DMS153 treated with DMSO at 0.1 percent for 48 hours (cell line): ENCODE measurements at regions not wholly inside any gene's neighbourhood (a gene's known extent, or its start where the extent isn't known, plus 50 kb on each side); places are given as distances from the start of the nearest gene placed in this dataset.
A peak's percentile ranks its signal among the peaks of the same experiment; 100 is the strongest.

ENCODE experiments used
- DNase-seq: peaks from one replicate; lab custom pipeline; 2025; ENCODE audit not compliant: unreplicated experiment; lab: John Stamatoyannopoulos, UW

- no peak for DNase-seq
Observed at GRCh38 chr4:136691607-136692006, 840.7 kb downstream of the PCDH18 start.

- no peak for DNase-seq
Observed at GRCh38 chr4:136690360-136690759, 841.9 kb downstream of the PCDH18 start.

- no peak for DNase-seq
Observed at GRCh38 chr4:136687596-136687995, 844.7 kb downstream of the PCDH18 start.

GRCh38 chr4:136687118-136687517 lies 845.2 kb downstream of the PCDH18 start:
- no peak for DNase-seq

- DNase-seq: no peak
Observed at GRCh38 chr4:136680761-136681160, 851.5 kb downstream of the PCDH18 start.

GRCh38 chr4:136680271-136680670 lies 852.0 kb downstream of the PCDH18 start:
- DNase-seq: no peak

GRCh38 chr4:136670265-136670664 lies 862.0 kb downstream of the PCDH18 start:
- no peak for DNase-seq

GRCh38 chr4:136664988-136665387 lies 867.3 kb downstream of the PCDH18 start:
- DNase-seq: no peak

- no peak for DNase-seq
Observed at GRCh38 chr4:136662539-136662938, 869.8 kb downstream of the PCDH18 start.

- DNase-seq: no peak
Observed at GRCh38 chr4:136653640-136654406, 878.5 kb downstream of the PCDH18 start.

GRCh38 chr4:136651932-136652331 lies 880.4 kb downstream of the PCDH18 start:
- no peak for DNase-seq

- DNase-seq: no peak
Observed at GRCh38 chr4:136651278-136651667, 881.0 kb downstream of the PCDH18 start.

- peak; percentile 88 for DNase-seq
Observed at GRCh38 chr4:136650541-136651277, 881.6 kb downstream of the PCDH18 start.

- DNase-seq: no peak
Observed at GRCh38 chr4:136644279-136644678, 888.0 kb downstream of the PCDH18 start.

GRCh38 chr4:136643416-136643815 lies 888.9 kb downstream of the PCDH18 start:
- DNase-seq: no peak

- no peak for DNase-seq
Observed at GRCh38 chr4:136637071-136637777, 895.1 kb downstream of the PCDH18 start.

GRCh38 chr4:136636155-136636554 lies 896.1 kb downstream of the PCDH18 start:
- no peak for DNase-seq

GRCh38 chr4:136634121-136634520 lies 898.2 kb downstream of the PCDH18 start:
- no peak for DNase-seq

- DNase-seq: no peak
Observed at GRCh38 chr4:136599890-136600289, 932.4 kb downstream of the PCDH18 start.

- no peak for DNase-seq
Observed at GRCh38 chr4:136590440-136590839, 941.9 kb downstream of the PCDH18 start.

GRCh38 chr4:136583567-136583966 lies 948.7 kb downstream of the PCDH18 start:
- DNase-seq: no peak

GRCh38 chr4:136581119-136581518 lies 951.2 kb downstream of the PCDH18 start:
- no peak for DNase-seq
